Activated CD4-positive, alpha-beta T cell treated with anti-CD3 and anti-CD28 coated beads, Interleukin-2, amount 10 ng/mL, durations not matched to agents 24 days and 14 days (primary cell): ENCODE measurements at regions not wholly inside any gene's neighbourhood (a gene's known extent, or its start where the extent isn't known, plus 50 kb on each side); places are given as distances from the start of the nearest gene placed in this dataset.

Source experiments
- DNase-seq: peaks from one replicate; pipeline ENCODE4 v3.0.0; 2022
- H3K27ac Mint-ChIP-seq: one replicate; pipeline ENCODE4 v1.8.0; 2022; ENCODE audit warnings: mild to moderate bottlenecking, mixed read lengths
- H3K27me3 Mint-ChIP-seq: one replicate; pipeline ENCODE4 v1.8.0; 2022; ENCODE audit warnings: mixed read lengths
- H3K36me3 Mint-ChIP-seq: one replicate; pipeline ENCODE4 v1.8.0; 2022; ENCODE audit warnings: low read depth, mild to moderate bottlenecking, mixed read lengths
- H3K4me1 Mint-ChIP-seq: one replicate; pipeline ENCODE4 v1.8.0; 2021; ENCODE audit warnings: mixed read lengths
- H3K4me3 Mint-ChIP-seq: one replicate; pipeline ENCODE4 v1.8.0; 2022; ENCODE audit warnings: mild to moderate bottlenecking, moderate library complexity, mixed read lengths
- H3K9me3 Mint-ChIP-seq: one replicate; pipeline ENCODE4 v1.8.0; 2021; ENCODE audit warnings: mixed read lengths
- intact Hi-C: fragments of 100-400 bp; cut with micrococcal nuclease; formaldehyde crosslinking; loops from one replicate; pipeline ENCODE4 v1.15.1; 2023

DNA sequence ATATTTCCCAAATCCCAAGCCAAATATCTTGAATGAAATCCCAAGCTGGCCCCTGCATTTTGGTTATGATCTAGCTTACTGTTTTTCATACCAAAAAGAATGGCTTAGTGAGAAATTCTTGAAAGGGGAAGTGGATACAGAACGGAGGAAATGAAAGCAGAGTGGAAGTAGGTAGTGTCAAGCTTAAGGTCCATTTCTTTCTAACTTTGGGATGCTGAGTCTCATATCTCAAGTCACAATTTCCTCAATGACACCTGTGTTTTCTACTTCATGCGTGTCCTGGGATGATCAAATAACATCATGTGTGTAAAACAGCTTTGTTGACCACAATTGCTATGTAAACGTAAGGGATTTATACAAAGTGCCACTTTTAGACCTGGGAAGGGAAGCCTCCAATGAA is 238.8 kb upstream of the SLC35B3 start:
- no peak overlapping the region for H3K27ac Mint-ChIP-seq
- no peaks in the 10 kb centered on the region for H3K27me3 Mint-ChIP-seq
- no peaks in the 10 kb centered on the region for H3K4me1 Mint-ChIP-seq
- DNase-seq, result no peak
- H3K36me3 Mint-ChIP-seq, result no peaks in the 10 kb centered on the region
- intact Hi-C loops, result no loop called here
- no peaks in the 10 kb centered on the region for H3K9me3 Mint-ChIP-seq
- H3K4me3 Mint-ChIP-seq, result no peak overlapping the region

DNA sequence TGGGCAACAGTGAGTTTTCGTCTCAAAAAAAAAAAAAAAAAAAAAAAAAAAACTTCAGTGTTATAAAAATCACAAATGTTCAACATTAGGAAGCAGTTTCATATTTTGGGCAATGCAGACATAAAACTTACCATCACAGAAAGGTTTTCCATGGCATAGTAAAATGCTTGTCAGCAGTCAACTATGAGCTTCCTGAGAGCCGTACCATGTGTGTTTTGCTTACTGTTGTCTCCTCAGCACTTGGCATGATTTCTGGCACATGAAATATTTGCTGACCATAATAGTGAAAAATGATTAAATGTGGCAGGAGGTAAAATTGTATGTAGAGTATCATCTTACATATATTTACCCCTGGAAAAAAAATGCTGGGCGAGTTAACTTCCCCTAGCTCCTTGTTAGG is 237.5 kb upstream of the SLC35B3 start:
- H3K27ac Mint-ChIP-seq, result no peak overlapping the region
- H3K36me3 Mint-ChIP-seq, result no peaks in the 10 kb centered on the region
- H3K27me3 Mint-ChIP-seq, result no peaks in the 10 kb centered on the region
- H3K4me3 Mint-ChIP-seq, result no peak overlapping the region
- H3K9me3 Mint-ChIP-seq, result no peaks in the 10 kb centered on the region
- intact Hi-C loops, result no loop called here
- no peaks in the 10 kb centered on the region for H3K4me1 Mint-ChIP-seq
- no peak for DNase-seq

DNA sequence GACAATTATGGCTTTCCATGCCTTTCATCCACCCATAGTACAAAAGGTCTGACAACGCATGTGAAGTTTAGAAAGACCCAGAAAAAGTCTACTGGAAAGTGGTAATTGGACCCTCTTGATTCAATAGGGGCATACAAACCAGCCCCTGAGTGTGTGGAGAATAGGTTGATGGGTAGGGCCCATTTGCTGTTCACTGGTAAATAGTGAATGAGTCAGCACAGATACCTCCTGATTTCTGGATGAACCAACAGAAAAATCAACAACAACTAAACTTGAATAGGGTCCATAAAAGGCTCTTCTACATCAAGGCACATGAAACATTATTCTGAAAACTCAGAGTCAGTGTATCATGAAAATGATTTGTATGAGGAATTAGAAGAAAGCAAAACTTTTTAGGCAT is 235.4 kb upstream of the SLC35B3 start:
- H3K4me3 Mint-ChIP-seq, result no peak overlapping the region
- no peaks in the 10 kb centered on the region for H3K27me3 Mint-ChIP-seq
- H3K36me3 Mint-ChIP-seq, result no peaks in the 10 kb centered on the region
- no peaks in the 10 kb centered on the region for H3K9me3 Mint-ChIP-seq
- no peak overlapping the region for H3K27ac Mint-ChIP-seq
- no peaks in the 10 kb centered on the region for H3K4me1 Mint-ChIP-seq
- intact Hi-C loops, result no loop called here
- no peak for DNase-seq

GRCh38 chr6:8664700-8665099 is 229.4 kb upstream of the SLC35B3 start:
- intact Hi-C loops, result no loop called here
- Mint-ChIP-seq H3K9me3 (no peaks in the 10 kb centered on the region), H3K27ac (no peak overlapping the region), H3K36me3 (no peaks in the 10 kb centered on the region), H3K27me3 (no peaks in the 10 kb centered on the region), H3K4me1 (no peaks in the 10 kb centered on the region), H3K4me3 (no peak overlapping the region)
- DNase-seq, result no peak

- Mint-ChIP-seq H3K36me3 (no peaks in the 10 kb centered on the region), H3K4me3 (no peak overlapping the region), H3K27me3 (no peaks in the 10 kb centered on the region), H3K9me3 (no peaks in the 10 kb centered on the region), H3K27ac (no peak overlapping the region), H3K4me1 (no peaks in the 10 kb centered on the region)
- intact Hi-C loops, result no loop called here
- DNase-seq, result no peak
Measured at GRCh38 chr6:8664070-8664469, 228.7 kb upstream of the SLC35B3 start.

GRCh38 chr6:8659404-8660189 is 224.3 kb upstream of the SLC35B3 start:
- H3K4me3 Mint-ChIP-seq, result no peak overlapping the region
- H3K36me3 Mint-ChIP-seq, result no peaks in the 10 kb centered on the region
- no peak for DNase-seq
- H3K9me3 Mint-ChIP-seq, result no peaks in the 10 kb centered on the region
- intact Hi-C loops, result no loop called here
- H3K4me1 Mint-ChIP-seq, result no peaks in the 10 kb centered on the region
- no peaks in the 10 kb centered on the region for H3K27me3 Mint-ChIP-seq
- H3K27ac Mint-ChIP-seq, result no peak overlapping the region

DNA sequence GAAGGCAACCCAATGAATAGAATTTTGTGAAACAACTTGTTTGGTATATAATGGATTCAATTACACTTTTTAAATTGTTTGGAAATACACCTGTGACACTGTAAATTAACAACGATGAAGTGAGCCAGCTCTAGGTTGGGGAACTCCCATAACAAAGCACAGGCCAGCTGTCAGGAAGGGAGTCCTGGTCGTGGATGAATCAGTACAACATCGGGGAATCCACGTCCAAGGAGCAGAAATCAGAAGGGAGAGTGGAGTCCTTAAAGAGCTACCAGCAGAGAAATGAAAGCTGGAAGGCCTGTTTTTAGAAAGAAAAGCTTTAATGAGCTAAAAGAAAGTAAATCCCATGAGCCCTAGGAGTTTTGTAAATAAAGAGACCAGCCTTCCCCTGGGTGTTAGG is 223.1 kb upstream of the SLC35B3 start:
- Mint-ChIP-seq H3K4me3 (no peak overlapping the region), H3K27me3 (no peaks in the 10 kb centered on the region), H3K27ac (no peak overlapping the region), H3K4me1 (no peaks in the 10 kb centered on the region), H3K36me3 (no peaks in the 10 kb centered on the region), H3K9me3 (no peaks in the 10 kb centered on the region)
- no peak for DNase-seq
- intact Hi-C loops, result no loop called here

DNA sequence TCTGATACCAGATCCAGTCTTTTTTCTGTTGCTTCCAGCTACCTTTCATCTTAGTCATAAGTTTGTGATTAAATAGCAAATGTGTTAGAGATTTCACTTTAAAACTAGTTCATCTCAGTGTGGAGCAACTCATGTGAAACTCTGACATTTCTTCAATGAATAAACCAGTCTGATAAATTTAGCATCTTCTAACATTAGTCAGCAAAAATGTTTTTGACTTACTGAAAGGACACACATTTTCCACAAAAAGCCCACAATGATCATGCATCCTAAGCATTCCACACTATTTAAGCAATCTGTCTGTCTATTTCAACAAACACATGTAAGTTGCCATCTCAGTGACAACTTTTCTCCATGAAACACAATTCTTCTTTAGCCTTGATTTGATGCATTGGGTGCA is 222.2 kb upstream of the SLC35B3 start:
- Mint-ChIP-seq H3K27me3 (no peaks in the 10 kb centered on the region), H3K4me1 (no peaks in the 10 kb centered on the region), H3K9me3 (no peaks in the 10 kb centered on the region), H3K27ac (no peak overlapping the region), H3K4me3 (no peak overlapping the region), H3K36me3 (no peaks in the 10 kb centered on the region)
- intact Hi-C loops, result no loop called here
- DNase-seq, result no peak

GRCh38 chr6:8655670-8656454 is 220.5 kb upstream of the SLC35B3 start:
- no peak overlapping the region for H3K27ac Mint-ChIP-seq
- no peaks in the 10 kb centered on the region for H3K9me3 Mint-ChIP-seq
- intact Hi-C loops, result no loop called here
- H3K4me3 Mint-ChIP-seq, result no peak overlapping the region
- H3K27me3 Mint-ChIP-seq, result no peaks in the 10 kb centered on the region
- no peaks in the 10 kb centered on the region for H3K36me3 Mint-ChIP-seq
- H3K4me1 Mint-ChIP-seq, result no peaks in the 10 kb centered on the region
- DNase-seq, result no peak

DNA sequence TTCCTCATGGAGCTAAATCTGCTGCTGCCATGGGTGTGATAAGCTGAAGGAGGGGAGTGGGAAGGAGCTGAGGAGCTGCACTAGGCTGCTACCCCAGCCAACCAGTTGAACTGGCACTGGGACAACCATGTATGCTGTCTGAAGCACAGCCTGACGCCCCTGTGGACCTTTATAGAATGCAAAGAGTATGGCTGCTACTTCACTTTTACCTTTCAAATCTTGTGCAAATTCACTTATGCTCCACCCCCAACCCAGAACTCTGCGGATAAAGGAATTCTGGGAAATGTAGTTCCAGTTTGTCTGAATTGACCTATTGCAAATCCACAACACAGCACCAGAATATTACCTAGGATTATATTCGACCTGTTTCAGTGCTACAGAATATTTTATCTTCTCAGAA is 217.4 kb upstream of the SLC35B3 start:
- Mint-ChIP-seq H3K4me3 (no peak overlapping the region), H3K9me3 (no peaks in the 10 kb centered on the region), H3K4me1 (no peaks in the 10 kb centered on the region), H3K27ac (no peak overlapping the region), H3K27me3 (no peaks in the 10 kb centered on the region), H3K36me3 (no peaks in the 10 kb centered on the region)
- intact Hi-C loops, result no loop called here
- DNase-seq, result no peak

DNA sequence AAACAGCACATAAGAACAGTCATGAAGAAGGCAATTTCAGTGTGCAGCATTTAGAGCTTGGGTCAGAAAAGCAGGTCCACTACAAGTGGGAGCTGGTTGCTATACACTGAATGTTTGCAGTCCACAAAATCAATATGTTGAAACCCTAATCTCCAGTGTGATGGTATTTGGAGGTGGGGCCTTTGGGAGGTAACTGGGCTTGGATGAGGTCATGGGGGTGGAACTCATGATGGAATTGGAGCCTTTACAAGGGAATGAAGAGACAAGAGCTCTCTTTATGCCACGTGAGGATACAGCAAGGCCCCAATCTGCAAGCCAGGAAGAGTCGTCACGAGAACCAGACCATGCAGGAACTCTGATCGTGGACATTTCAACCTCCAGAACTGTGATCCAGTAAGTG is 216.7 kb upstream of the SLC35B3 start:
- no peaks in the 10 kb centered on the region for H3K27me3 Mint-ChIP-seq
- H3K4me1 Mint-ChIP-seq, result no peaks in the 10 kb centered on the region
- no peak for DNase-seq
- no peak overlapping the region for H3K4me3 Mint-ChIP-seq
- H3K36me3 Mint-ChIP-seq, result no peaks in the 10 kb centered on the region
- no peaks in the 10 kb centered on the region for H3K9me3 Mint-ChIP-seq
- intact Hi-C loops, result no loop called here
- no peak overlapping the region for H3K27ac Mint-ChIP-seq

DNA sequence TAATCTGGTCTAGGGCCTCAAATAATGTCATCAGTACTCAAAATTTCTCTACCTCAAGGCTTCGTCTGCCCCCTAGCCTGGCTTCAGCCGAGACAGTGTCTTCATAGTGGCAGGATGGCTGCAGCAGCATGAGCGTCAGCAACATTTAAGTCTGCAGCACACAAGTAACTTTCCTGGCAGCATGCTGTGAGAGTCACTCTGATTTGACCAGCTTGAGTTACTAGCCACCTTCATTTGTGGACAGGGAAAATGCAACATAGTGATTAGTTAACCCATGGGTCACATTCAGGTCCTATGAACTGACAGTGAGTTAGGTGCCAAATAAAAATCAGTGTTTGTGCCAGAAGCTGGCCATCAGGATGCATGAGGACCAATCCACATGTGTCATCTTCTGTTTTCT is 209.9 kb upstream of the SLC35B3 start:
- H3K9me3 Mint-ChIP-seq, result peaks cover 14% of the 10 kb centered on the region
- H3K4me3 Mint-ChIP-seq, result no peak overlapping the region
- no peaks in the 10 kb centered on the region for H3K4me1 Mint-ChIP-seq
- no peak for DNase-seq
- intact Hi-C loops, result no loop called here
- no peak overlapping the region for H3K27ac Mint-ChIP-seq
- no peaks in the 10 kb centered on the region for H3K27me3 Mint-ChIP-seq
- no peaks in the 10 kb centered on the region for H3K36me3 Mint-ChIP-seq

GRCh38 chr6:8644306-8644705 is 209.0 kb upstream of the SLC35B3 start:
- no peak overlapping the region for H3K27ac Mint-ChIP-seq
- no peaks in the 10 kb centered on the region for H3K36me3 Mint-ChIP-seq
- H3K27me3 Mint-ChIP-seq, result no peaks in the 10 kb centered on the region
- DNase-seq, result no peak
- peaks cover 14% of the 10 kb centered on the region for H3K9me3 Mint-ChIP-seq
- intact Hi-C loops, result no loop called here
- H3K4me1 Mint-ChIP-seq, result no peaks in the 10 kb centered on the region
- H3K4me3 Mint-ChIP-seq, result no peak overlapping the region

- H3K27ac Mint-ChIP-seq, result no peak overlapping the region
- no peak overlapping the region for H3K4me3 Mint-ChIP-seq
- H3K27me3 Mint-ChIP-seq, result no peaks in the 10 kb centered on the region
- H3K9me3 Mint-ChIP-seq, result peaks cover 15% of the 10 kb centered on the region
- H3K36me3 Mint-ChIP-seq, result no peaks in the 10 kb centered on the region
- no peak for DNase-seq
- H3K4me1 Mint-ChIP-seq, result no peaks in the 10 kb centered on the region
- intact Hi-C loops, result no loop called here
Measured at GRCh38 chr6:8642854-8643253, 207.5 kb upstream of the SLC35B3 start.

- H3K4me3 Mint-ChIP-seq, result no peak overlapping the region
- no peak for DNase-seq
- intact Hi-C loops, result no loop called here
Measured at GRCh38 chr6:8642131-8642530, 206.8 kb upstream of the SLC35B3 start.

More at GRCh38 chr6:8642131-8642530, 206.8 kb upstream of the SLC35B3 start:
- H3K27me3 Mint-ChIP-seq, result no peaks in the 10 kb centered on the region
- H3K27ac Mint-ChIP-seq, result no peak overlapping the region
- no peaks in the 10 kb centered on the region for H3K36me3 Mint-ChIP-seq
- H3K9me3 Mint-ChIP-seq, result peaks cover 19% of the 10 kb centered on the region
- no peaks in the 10 kb centered on the region for H3K4me1 Mint-ChIP-seq
